ENCODE measurements at regions not wholly inside any gene's neighbourhood (a gene's known extent, or its start where the extent isn't known, plus 50 kb on each side); places are given as distances from the start of the nearest gene placed in this dataset.

DNA sequence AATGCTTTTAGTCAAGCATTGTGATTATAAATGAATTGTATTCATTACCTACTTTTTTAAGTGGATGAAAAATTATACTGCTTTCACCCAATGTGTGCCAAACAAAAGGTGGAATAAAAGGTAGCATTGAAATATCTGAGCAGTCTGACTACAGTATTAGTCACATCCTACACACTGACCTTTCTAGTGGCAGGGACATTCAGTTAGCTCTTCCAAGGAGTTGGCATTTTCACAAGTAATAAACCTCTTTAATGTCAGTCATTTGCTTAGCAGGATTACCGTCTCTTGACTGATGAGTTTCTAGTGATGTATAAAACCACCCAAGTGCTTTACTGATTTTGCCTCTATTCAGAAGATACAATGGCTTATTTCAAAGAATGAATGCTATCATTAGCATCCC is 687.9 kb downstream of the ARAP2 start:
- TF ChIP-seq, protein P1, sequence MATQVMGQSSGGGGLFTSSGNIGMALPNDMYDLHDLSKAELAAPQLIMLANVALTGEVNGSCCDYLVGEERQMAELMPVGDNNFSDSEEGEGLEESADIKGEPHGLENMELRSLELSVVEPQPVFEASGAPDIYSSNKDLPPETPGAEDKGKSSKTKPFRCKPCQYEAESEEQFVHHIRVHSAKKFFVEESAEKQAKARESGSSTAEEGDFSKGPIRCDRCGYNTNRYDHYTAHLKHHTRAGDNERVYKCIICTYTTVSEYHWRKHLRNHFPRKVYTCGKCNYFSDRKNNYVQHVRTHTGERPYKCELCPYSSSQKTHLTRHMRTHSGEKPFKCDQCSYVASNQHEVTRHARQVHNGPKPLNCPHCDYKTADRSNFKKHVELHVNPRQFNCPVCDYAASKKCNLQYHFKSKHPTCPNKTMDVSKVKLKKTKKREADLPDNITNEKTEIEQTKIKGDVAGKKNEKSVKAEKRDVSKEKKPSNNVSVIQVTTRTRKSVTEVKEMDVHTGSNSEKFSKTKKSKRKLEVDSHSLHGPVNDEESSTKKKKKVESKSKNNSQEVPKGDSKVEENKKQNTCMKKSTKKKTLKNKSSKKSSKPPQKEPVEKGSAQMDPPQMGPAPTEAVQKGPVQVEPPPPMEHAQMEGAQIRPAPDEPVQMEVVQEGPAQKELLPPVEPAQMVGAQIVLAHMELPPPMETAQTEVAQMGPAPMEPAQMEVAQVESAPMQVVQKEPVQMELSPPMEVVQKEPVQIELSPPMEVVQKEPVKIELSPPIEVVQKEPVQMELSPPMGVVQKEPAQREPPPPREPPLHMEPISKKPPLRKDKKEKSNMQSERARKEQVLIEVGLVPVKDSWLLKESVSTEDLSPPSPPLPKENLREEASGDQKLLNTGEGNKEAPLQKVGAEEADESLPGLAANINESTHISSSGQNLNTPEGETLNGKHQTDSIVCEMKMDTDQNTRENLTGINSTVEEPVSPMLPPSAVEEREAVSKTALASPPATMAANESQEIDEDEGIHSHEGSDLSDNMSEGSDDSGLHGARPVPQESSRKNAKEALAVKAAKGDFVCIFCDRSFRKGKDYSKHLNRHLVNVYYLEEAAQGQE (IDR thresholded peaks at IDR 0.05; ENCODE audit: low read depth): no peak
- TF ChIP-seq EP300 (IDR thresholded peaks at IDR 0.05; ENCODE audit: borderline replicate concordance): no peak
